NT2/D1 (cell line): ENCODE measurements at regions not wholly inside any gene's neighbourhood (a gene's known extent, or its start where the extent isn't known, plus 50 kb on each side); places are given as distances from the start of the nearest gene placed in this dataset.

Source experiments
- SUZ12 ChIP-seq: IDR thresholded peaks from 2 replicates; pipeline ENCODE4 v1.6.1; 2011; ENCODE audit not compliant: insufficient read length, insufficient read depth; ENCODE audit errors: extremely low read depth
- ZNF274 ChIP-seq: IDR thresholded peaks from 2 replicates; pipeline ENCODE4 v1.6.1; 2011; ENCODE audit warnings: mild to moderate bottlenecking, low read depth, low read length

DNA sequence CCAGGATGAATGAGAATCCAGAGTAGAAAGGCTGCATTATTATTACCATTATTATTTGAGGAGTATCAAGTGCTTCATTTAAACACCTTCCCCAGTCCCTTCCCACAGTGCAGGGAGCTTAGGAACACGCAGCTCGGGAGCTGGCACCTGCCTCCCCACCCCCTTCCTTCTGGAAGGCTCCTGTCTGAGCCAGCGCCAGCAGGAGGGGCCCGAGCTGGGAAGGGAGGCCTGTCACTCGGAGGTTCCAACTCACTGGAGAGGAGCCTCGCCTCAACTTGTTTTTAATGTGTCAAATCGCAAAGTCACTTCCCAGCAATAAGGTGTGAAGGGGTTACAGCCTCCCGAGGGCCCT lies 156.4 kb upstream of the IRX4 start:
- TF ChIP-seq ZNF274 (no peak), SUZ12 (no peak)
